NT2/D1 (cell line): ENCODE measurements at regions not wholly inside any gene's neighbourhood (a gene's known extent, or its start where the extent isn't known, plus 50 kb on each side); places are given as distances from the start of the nearest gene placed in this dataset.

Experiments
- YY1 ChIP-seq: IDR thresholded peaks from 2 replicates; pipeline ENCODE4 v1.6.1; 2011; ENCODE audit not compliant: insufficient read length, insufficient read depth
- ZNF274 ChIP-seq: IDR thresholded peaks from 2 replicates; pipeline ENCODE4 v1.6.1; 2011; ENCODE audit warnings: mild to moderate bottlenecking, low read depth, low read length

GRCh38 chr1:182144646-182145030 lies 83.1 kb upstream of the ZNF648 start:
- no peak for TF ChIP-seq YY1
- TF ChIP-seq ZNF274, result no peak
